Stimulated activated CD4-positive, alpha-beta T cell treated with anti-CD3 and anti-CD28 coated beads, Interleukin-1b, Interleukin-23, amount 100 ng/mL, for 48 hours (primary cell): ENCODE measurements at regions not wholly inside any gene's neighbourhood (a gene's known extent, or its start where the extent isn't known, plus 50 kb on each side); places are given as distances from the start of the nearest gene placed in this dataset.
"Not testable (repeated sequence)": the region's sequence is repeated elsewhere in the genome, so short reads cannot be mapped to it uniquely, and the experiment has no call there.

Experiments
- DNase-seq: peaks from one replicate; pipeline ENCODE4 v3.0.0-alpha.2; 2020

- DNase-seq, result no peak
These were observed 173.5 kb upstream of the EPB41L3 start for GRCh38 chr18:5717256-5717655.

- no peak for DNase-seq
These were observed 166.9 kb upstream of the EPB41L3 start for GRCh38 chr18:5710676-5711075.

GRCh38 chr18:5710235-5710634 is 166.4 kb upstream of the EPB41L3 start:
- no peak for DNase-seq

- no peak for DNase-seq
These were observed 165.8 kb upstream of the EPB41L3 start for GRCh38 chr18:5709476-5710095.

- no peak for DNase-seq
These were observed 163.8 kb upstream of the EPB41L3 start for GRCh38 chr18:5707586-5707985.

GRCh38 chr18:5705393-5705792 is 161.6 kb upstream of the EPB41L3 start:
- DNase-seq, result no peak

- no peak for DNase-seq
These were observed 161.1 kb upstream of the EPB41L3 start for GRCh38 chr18:5704847-5705246.

- not testable (repeated sequence) for DNase-seq
These were observed 158.2 kb upstream of the EPB41L3 start for GRCh38 chr18:5702016-5702415.

- no peak for DNase-seq
These were observed 150.0 kb upstream of the EPB41L3 start for GRCh38 chr18:5693699-5694294.

GRCh38 chr18:5678779-5679406 is 135.1 kb upstream of the EPB41L3 start:
- DNase-seq, result no peak

- no peak for DNase-seq
These were observed 134.5 kb upstream of the EPB41L3 start for GRCh38 chr18:5678278-5678677.

- DNase-seq, result no peak
These were observed 129.8 kb upstream of the EPB41L3 start for GRCh38 chr18:5673616-5674015.

- no peak for DNase-seq
These were observed 125.8 kb upstream of the EPB41L3 start for GRCh38 chr18:5669585-5669984.

GRCh38 chr18:5668087-5668715 is 124.4 kb upstream of the EPB41L3 start:
- no peak for DNase-seq

GRCh38 chr18:5667356-5667755 is 123.6 kb upstream of the EPB41L3 start:
- DNase-seq, result no peak

- no peak for DNase-seq
These were observed 118.8 kb upstream of the EPB41L3 start for GRCh38 chr18:5662586-5663090.

GRCh38 chr18:5661179-5661578 is 117.4 kb upstream of the EPB41L3 start:
- no peak for DNase-seq

GRCh38 chr18:5653802-5654201 is 110.0 kb upstream of the EPB41L3 start:
- DNase-seq, result no peak

- no peak for DNase-seq
These were observed 107.9 kb upstream of the EPB41L3 start for GRCh38 chr18:5651736-5652135.

- DNase-seq, result no peak
These were observed 105.6 kb upstream of the EPB41L3 start for GRCh38 chr18:5649439-5649838.

GRCh38 chr18:5646739-5647138 is 102.9 kb upstream of the EPB41L3 start:
- DNase-seq, result no peak

- DNase-seq, result no peak
These were observed 99.5 kb upstream of the EPB41L3 start for GRCh38 chr18:5643288-5643687.

GRCh38 chr18:5640939-5641338 is 97.1 kb upstream of the EPB41L3 start:
- no peak for DNase-seq

- no peak for DNase-seq
These were observed 95.3 kb upstream of the EPB41L3 start for GRCh38 chr18:5639131-5639530.
